ENCODE measurements at regions not wholly inside any gene's neighbourhood (a gene's known extent, or its start where the extent isn't known, plus 50 kb on each side); places are given as distances from the start of the nearest gene placed in this dataset.

DNA sequence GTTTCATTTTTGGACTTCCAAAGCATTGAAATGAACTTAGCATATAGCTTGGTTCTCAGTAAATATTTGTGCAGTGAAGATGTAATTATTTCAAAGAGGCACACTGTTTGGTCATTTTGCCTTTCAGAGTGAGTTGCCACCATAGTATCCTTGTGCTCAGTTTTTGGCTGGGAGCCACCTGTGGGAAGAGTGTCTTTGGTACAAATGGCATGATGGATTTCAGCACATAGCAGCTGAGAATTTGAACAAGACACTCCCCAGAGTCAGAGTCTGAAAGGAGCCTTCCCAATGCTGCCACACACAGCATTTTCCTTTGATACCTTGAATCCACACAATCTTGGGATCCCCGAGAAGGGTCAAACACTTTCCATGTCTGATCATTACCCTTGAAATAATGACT, 897.2 kb upstream of the ARPP21 start:
- Histone ChIP-seq H4K20me1 (ENCODE audit: control insufficient read depth, insufficient read depth, low read length, poor library complexity, severe bottlenecking) (no peaks in the 10 kb centered on the region), H3K4me2 (replicated peaks; ENCODE audit: low read depth, low read length, poor library complexity, severe bottlenecking) (no peak overlapping the region), H2AFZ (ENCODE audit: insufficient read depth, low read depth, low read length, poor library complexity, severe bottlenecking) (no peak overlapping the region), H3K27me3 (replicated peaks in 1 of 4; ENCODE audit: control extremely low read depth in 1 of 4, control insufficient read depth in 3 of 4, insufficient read depth in 4 of 4, low read length in 3 of 4) (no peaks in the 10 kb centered on the region), H3K9me3 (ENCODE audit: control extremely low read depth in 1 of 3, control insufficient read depth in 2 of 3, insufficient read depth in 1 of 3, low read length in 2 of 3) (no peaks in the 10 kb centered on the region), H3K27ac (ENCODE audit: low read length in 2 of 2) (no peak overlapping the region), H3K4me1 (ENCODE audit: control insufficient read depth in 2 of 2, insufficient read depth in 2 of 2, low read length in 2 of 2) (no peaks in the 10 kb centered on the region), H3K36me3 (replicated peaks in 1 of 2; ENCODE audit: control extremely low read depth in 1 of 2, control insufficient read depth in 1 of 2, extremely low read depth in 1 of 2, insufficient read depth in 2 of 2, low read length in 1 of 2) (no peaks in the 10 kb centered on the region), H3K4me3 (ENCODE audit: control extremely low read depth in 1 of 5, extremely low read depth in 1 of 5, insufficient read depth in 1 of 5, low read depth in 2 of 5, low read length in 4 of 5) (no peak overlapping the region), H3K79me2 (ENCODE audit: control insufficient read depth, insufficient read depth, low read length) (no peaks in the 10 kb centered on the region), H3K9ac (ENCODE audit: low read length) (no peak overlapping the region)
- no peak for TF ChIP-seq CTCF (IDR thresholded peaks at IDR 0.05)
- no peak for TF ChIP-seq EZH2 (IDR thresholded peaks at IDR 0.05; ENCODE audit: borderline replicate concordance, insufficient read depth, low read depth, low read length, poor library complexity, severe bottlenecking)
- DNase-seq (no peak), ATAC-seq (ENCODE audit: low read depth) (no peak)
- CTCF ChIA-PET = no interaction called here
- H3K27ac Mint-ChIP-seq = no peak overlapping the region
- no CpG with 5 or more reads among the region's 1 CpG for WGBS (ENCODE audit: insufficient coverage)
- POLR2A ChIA-PET = no interaction called here
- intact Hi-C loops (cut with micrococcal nuclease) = no loop called here
- H3K4me1 Mint-ChIP-seq = no peaks in the 10 kb centered on the region
- no peaks in the 10 kb centered on the region for H3K9me3 Mint-ChIP-seq (ENCODE audit: insufficient read depth)
- H3K4me3 Mint-ChIP-seq = no peak overlapping the region
- no peaks in the 10 kb centered on the region for H3K27me3 Mint-ChIP-seq

- Histone ChIP-seq H2AFZ (ENCODE audit: insufficient read depth, low read depth, low read length, poor library complexity, severe bottlenecking) (no peak overlapping the region), H4K20me1 (ENCODE audit: control insufficient read depth, insufficient read depth, low read length, poor library complexity, severe bottlenecking) (no peaks in the 10 kb centered on the region), H3K4me1 (ENCODE audit: control insufficient read depth in 2 of 2, insufficient read depth in 2 of 2, low read length in 2 of 2) (no peaks in the 10 kb centered on the region), H3K9ac (ENCODE audit: low read length) (no peak overlapping the region), H3K9me3 (ENCODE audit: control extremely low read depth in 1 of 3, control insufficient read depth in 2 of 3, insufficient read depth in 1 of 3, low read length in 2 of 3) (peaks cover 0 to 14% (median 0%) of the 10 kb centered on the region in 3 donors), H3K4me2 (replicated peaks; ENCODE audit: low read depth, low read length, poor library complexity, severe bottlenecking) (no peak overlapping the region), H3K36me3 (replicated peaks in 1 of 2; ENCODE audit: control extremely low read depth in 1 of 2, control insufficient read depth in 1 of 2, extremely low read depth in 1 of 2, insufficient read depth in 2 of 2, low read length in 1 of 2) (no peaks in the 10 kb centered on the region), H3K79me2 (ENCODE audit: control insufficient read depth, insufficient read depth, low read length) (no peaks in the 10 kb centered on the region), H3K4me3 (ENCODE audit: control extremely low read depth in 1 of 5, extremely low read depth in 1 of 5, insufficient read depth in 1 of 5, low read depth in 2 of 5, low read length in 4 of 5) (no peak overlapping the region), H3K27ac (ENCODE audit: low read length in 2 of 2) (no peak overlapping the region), H3K27me3 (replicated peaks in 1 of 4; ENCODE audit: control extremely low read depth in 1 of 4, control insufficient read depth in 3 of 4, insufficient read depth in 4 of 4, low read length in 3 of 4) (no peaks in the 10 kb centered on the region)
- ChIA-PET CTCF (no interaction called here), POLR2A (no interaction called here)
- ATAC-seq (ENCODE audit: low read depth) (no peak), DNase-seq (no peak)
- H3K4me1 Mint-ChIP-seq = no peaks in the 10 kb centered on the region
- intact Hi-C loops (cut with micrococcal nuclease) = no loop called here
- H3K9me3 Mint-ChIP-seq (ENCODE audit: insufficient read depth) = no peaks in the 10 kb centered on the region
- TF ChIP-seq EZH2 (IDR thresholded peaks at IDR 0.05; ENCODE audit: borderline replicate concordance, insufficient read depth, low read depth, low read length, poor library complexity, severe bottlenecking) (no peak), CTCF (IDR thresholded peaks at IDR 0.05) (no peak)
- H3K27ac Mint-ChIP-seq = no peak overlapping the region
- no peaks in the 10 kb centered on the region for H3K27me3 Mint-ChIP-seq
- WGBS (ENCODE audit: insufficient coverage) = 86% methylated on average over 9 of the region's 9 CpGs
- H3K4me3 Mint-ChIP-seq = no peak overlapping the region
Measured at GRCh38 chr3:34758630-34759261, 880.6 kb upstream of the ARPP21 start.
